ENCODE measurements at regions not wholly inside any gene's neighbourhood (a gene's known extent, or its start where the extent isn't known, plus 50 kb on each side); places are given as distances from the start of the nearest gene placed in this dataset.

DNA sequence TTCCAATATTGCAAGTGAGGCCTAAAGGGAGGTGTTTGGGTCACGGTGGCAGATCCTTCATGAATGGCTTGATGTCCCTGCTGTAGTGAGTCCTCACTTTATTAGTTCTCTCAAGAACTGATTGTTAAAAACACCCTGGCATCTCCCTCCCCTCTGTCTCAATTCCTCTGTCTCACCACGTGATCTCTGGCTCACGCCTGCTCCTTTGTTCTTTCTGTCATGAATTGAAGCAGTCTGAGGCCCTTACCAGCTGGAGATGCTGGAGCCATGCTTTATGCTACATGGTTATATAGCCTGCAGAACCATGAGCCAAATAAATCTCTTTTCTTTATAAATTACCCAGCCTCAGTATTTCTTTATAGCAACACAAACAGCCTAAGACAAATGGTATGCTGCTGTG lies 980.7 kb upstream of the GRIA3 start:
- intact Hi-C loops (cut with micrococcal nuclease), result no loop called here

DNA sequence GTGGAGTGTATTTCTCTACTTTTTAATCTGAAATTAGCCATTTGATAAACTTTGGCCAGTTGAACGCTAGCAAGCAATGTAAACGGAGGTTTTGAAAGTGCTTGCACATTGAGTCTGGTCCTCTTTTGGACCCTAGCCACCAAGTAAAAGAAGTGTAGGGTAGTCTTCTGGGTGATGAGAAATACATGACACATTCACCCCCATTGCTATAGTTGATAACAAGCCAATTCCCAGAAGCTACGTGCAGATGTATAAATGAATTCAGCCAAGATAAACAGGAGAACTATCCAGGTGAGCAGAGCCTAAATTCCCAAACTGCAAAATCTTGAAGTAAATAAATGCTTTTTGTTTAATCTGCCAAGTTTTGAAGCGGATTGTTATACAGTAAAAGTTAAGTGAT lies 965.4 kb upstream of the GRIA3 start:
- Histone ChIP-seq H3K4me1 (ENCODE audit: control insufficient read depth in 1 of 2, insufficient read depth in 2 of 2, low read length in 2 of 2) (no peaks in the 10 kb centered on the region), H3K4me2 (replicated peaks; ENCODE audit: extremely low read depth, low read length, poor library complexity, severe bottlenecking) (no peak overlapping the region), H3K79me2 (ENCODE audit: insufficient read depth, low read length) (no peaks in the 10 kb centered on the region), H3K27me3 (ENCODE audit: control insufficient read depth in 2 of 2, insufficient read depth in 2 of 2, low read length in 2 of 2) (no peaks in the 10 kb centered on the region), H3K36me3 (replicated peaks in 1 of 2; ENCODE audit: control insufficient read depth in 1 of 2, insufficient read depth in 2 of 2, low read length in 2 of 2) (no peaks in the 10 kb centered on the region), H3K27ac (ENCODE audit: low read depth in 1 of 2, low read length in 2 of 2) (no peak overlapping the region), H3K9ac (ENCODE audit: insufficient read depth, low read length, poor library complexity, severe bottlenecking) (no peak overlapping the region), H2AFZ (ENCODE audit: insufficient read depth, low read depth, low read length, poor library complexity, severe bottlenecking) (no peak overlapping the region), H3K9me3 (replicated peaks in 1 of 2; ENCODE audit: control insufficient read depth in 1 of 2, insufficient read depth in 1 of 2, low read length in 2 of 2) (peaks cover 0 to 4% of the 10 kb centered on the region in 2 donors), H4K20me1 (ENCODE audit: insufficient read depth, low read length) (no peaks in the 10 kb centered on the region), H3K4me3 (replicated peaks in 1 of 3; ENCODE audit: low read depth in 2 of 3, low read length in 3 of 3) (no peak overlapping the region)
- Mint-ChIP-seq H3K4me3 (no peak overlapping the region), H3K9me3 (peaks cover 0 to 8% (median 5%) of the 10 kb centered on the region in 7 donors), H3K4me1 (no peaks in the 10 kb centered on the region), H3K27ac (no peak overlapping the region), H3K36me3 (no peaks in the 10 kb centered on the region), H3K27me3 (ENCODE audit: low read depth in 3 of 3) (peaks cover 9 to 15% (median 9%) of the 10 kb centered on the region in 3 donors)
- intact Hi-C loops (cut with micrococcal nuclease), result no loop called here
- no CpG with 5 or more reads among the region's 4 CpGs for WGBS (ENCODE audit: insufficient coverage)
- no peak for DNase-seq
- TF ChIP-seq, protein P1, sequence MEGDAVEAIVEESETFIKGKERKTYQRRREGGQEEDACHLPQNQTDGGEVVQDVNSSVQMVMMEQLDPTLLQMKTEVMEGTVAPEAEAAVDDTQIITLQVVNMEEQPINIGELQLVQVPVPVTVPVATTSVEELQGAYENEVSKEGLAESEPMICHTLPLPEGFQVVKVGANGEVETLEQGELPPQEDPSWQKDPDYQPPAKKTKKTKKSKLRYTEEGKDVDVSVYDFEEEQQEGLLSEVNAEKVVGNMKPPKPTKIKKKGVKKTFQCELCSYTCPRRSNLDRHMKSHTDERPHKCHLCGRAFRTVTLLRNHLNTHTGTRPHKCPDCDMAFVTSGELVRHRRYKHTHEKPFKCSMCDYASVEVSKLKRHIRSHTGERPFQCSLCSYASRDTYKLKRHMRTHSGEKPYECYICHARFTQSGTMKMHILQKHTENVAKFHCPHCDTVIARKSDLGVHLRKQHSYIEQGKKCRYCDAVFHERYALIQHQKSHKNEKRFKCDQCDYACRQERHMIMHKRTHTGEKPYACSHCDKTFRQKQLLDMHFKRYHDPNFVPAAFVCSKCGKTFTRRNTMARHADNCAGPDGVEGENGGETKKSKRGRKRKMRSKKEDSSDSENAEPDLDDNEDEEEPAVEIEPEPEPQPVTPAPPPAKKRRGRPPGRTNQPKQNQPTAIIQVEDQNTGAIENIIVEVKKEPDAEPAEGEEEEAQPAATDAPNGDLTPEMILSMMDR (IDR thresholded peaks at IDR 0.05), result no peak

More for the DNA sequence above, 980.7 kb upstream of the GRIA3 start:
- DNase-seq, result no peak
- Histone ChIP-seq H3K4me1 (ENCODE audit: control insufficient read depth in 1 of 2, insufficient read depth in 2 of 2, low read length in 2 of 2) (no peaks in the 10 kb centered on the region), H3K4me3 (replicated peaks in 1 of 3; ENCODE audit: low read depth in 2 of 3, low read length in 3 of 3) (no peak overlapping the region), H3K9me3 (replicated peaks in 1 of 2; ENCODE audit: control insufficient read depth in 1 of 2, insufficient read depth in 1 of 2, low read length in 2 of 2) (no peaks in the 10 kb centered on the region), H3K4me2 (replicated peaks; ENCODE audit: extremely low read depth, low read length, poor library complexity, severe bottlenecking) (no peak overlapping the region), H4K20me1 (ENCODE audit: insufficient read depth, low read length) (no peaks in the 10 kb centered on the region), H3K36me3 (replicated peaks in 1 of 2; ENCODE audit: control insufficient read depth in 1 of 2, insufficient read depth in 2 of 2, low read length in 2 of 2) (no peaks in the 10 kb centered on the region), H3K79me2 (ENCODE audit: insufficient read depth, low read length) (no peaks in the 10 kb centered on the region), H2AFZ (ENCODE audit: insufficient read depth, low read depth, low read length, poor library complexity, severe bottlenecking) (no peak overlapping the region), H3K9ac (ENCODE audit: insufficient read depth, low read length, poor library complexity, severe bottlenecking) (no peak overlapping the region), H3K27me3 (ENCODE audit: control insufficient read depth in 2 of 2, insufficient read depth in 2 of 2, low read length in 2 of 2) (no peaks in the 10 kb centered on the region), H3K27ac (ENCODE audit: low read depth in 1 of 2, low read length in 2 of 2) (no peak overlapping the region)
- no CpG with 5 or more reads among the region's 3 CpGs for WGBS (ENCODE audit: insufficient coverage)
- TF ChIP-seq, protein P1 (IDR thresholded peaks at IDR 0.05), result no peak
- H3K4me3 Mint-ChIP-seq, result no peak overlapping the region
- H3K9me3 Mint-ChIP-seq, result peaks cover 0 to 2% (median 0%) of the 10 kb centered on the region in 7 donors
- H3K4me1 Mint-ChIP-seq, result no peaks in the 10 kb centered on the region
- H3K36me3 Mint-ChIP-seq, result no peaks in the 10 kb centered on the region
- no peaks in the 10 kb centered on the region for H3K27me3 Mint-ChIP-seq (ENCODE audit: low read depth in 3 of 3)
- H3K27ac Mint-ChIP-seq, result no peak overlapping the region

Data from CD14-positive monocyte (primary cell).